ENCODE measurements at regions not wholly inside any gene's neighbourhood (a gene's known extent, or its start where the extent isn't known, plus 50 kb on each side); places are given as distances from the start of the nearest gene placed in this dataset.

- TF ChIP-seq ZFX (IDR thresholded peaks at IDR 0.05) (no peak), CTCF (conservative IDR thresholded peaks at IDR 0.05) (no peak)
- H3K27ac ChIP-seq: no peak overlapping the region
Measured at GRCh38 chr1:232305050-232305449, 324.9 kb downstream of the SIPA1L2 start.

GRCh38 chr1:232303222-232303620 lies 326.7 kb downstream of the SIPA1L2 start:
- TF ChIP-seq CTCF (conservative IDR thresholded peaks at IDR 0.05) (no peak), ZFX (IDR thresholded peaks at IDR 0.05) (no peak)
- no peak overlapping the region for H3K27ac ChIP-seq

GRCh38 chr1:232302376-232303221 lies 327.3 kb downstream of the SIPA1L2 start:
- no peak for TF ChIP-seq ZFX (IDR thresholded peaks at IDR 0.05)
- TF ChIP-seq CTCF (conservative IDR thresholded peaks at IDR 0.05): no peak
- H3K27ac ChIP-seq: no peak overlapping the region

- no peak overlapping the region for H3K27ac ChIP-seq
- TF ChIP-seq CTCF (conservative IDR thresholded peaks at IDR 0.05) (no peak), ZFX (IDR thresholded peaks at IDR 0.05) (no peak)
Measured at GRCh38 chr1:232301246-232301645, 328.7 kb downstream of the SIPA1L2 start.

GRCh38 chr1:232300466-232300865 lies 329.5 kb downstream of the SIPA1L2 start:
- no peak overlapping the region for H3K27ac ChIP-seq
- no peak for TF ChIP-seq ZFX (IDR thresholded peaks at IDR 0.05)
- no peak for TF ChIP-seq CTCF (conservative IDR thresholded peaks at IDR 0.05)

GRCh38 chr1:232296461-232296860 lies 333.5 kb downstream of the SIPA1L2 start:
- H3K27ac ChIP-seq: no peak overlapping the region
- no peak for TF ChIP-seq ZFX (IDR thresholded peaks at IDR 0.05)

- no peak overlapping the region for H3K27ac ChIP-seq
- TF ChIP-seq CTCF (conservative IDR thresholded peaks at IDR 0.05) (no peak), ZFX (IDR thresholded peaks at IDR 0.05) (no peak)
Measured at GRCh38 chr1:232293361-232293760, 336.6 kb downstream of the SIPA1L2 start.

- TF ChIP-seq CTCF (conservative IDR thresholded peaks at IDR 0.05): no peak
- TF ChIP-seq ZFX (IDR thresholded peaks at IDR 0.05): no peak
- no peak overlapping the region for H3K27ac ChIP-seq
Measured at GRCh38 chr1:232292818-232293217, 337.1 kb downstream of the SIPA1L2 start.

All from C4-2B (cell line).